RWPE2 (cell line): ENCODE measurements at regions not wholly inside any gene's neighbourhood (a gene's known extent, or its start where the extent isn't known, plus 50 kb on each side); places are given as distances from the start of the nearest gene placed in this dataset.

Experiments
- ATAC-seq: fragments of 200-7000 bp; cut with Tn5 transposase; 3 replicates; pipeline ENCODE4 v1.9.1; 2021; ENCODE audit warnings: low read depth
- DNase-seq: peaks from one replicate; pipeline ENCODE4 v3.0.0-alpha.2; 2020; ENCODE audit warnings: low spot score
- H3K27ac ChIP-seq: fragments of 450-650 bp; 2 replicates; pipeline ENCODE4 v1.5.1; 2017; ENCODE audit warnings: mild to moderate bottlenecking; ENCODE audit not compliant: poor library complexity, severe bottlenecking
- H3K27me3 ChIP-seq: fragments of 250-450 bp; sonication (Bioruptor Pico); 2 replicates; pipeline ENCODE4 v1.5.1; 2021; ENCODE audit warnings: mild to moderate bottlenecking, moderate library complexity; ENCODE audit not compliant: insufficient read depth, poor library complexity, severe bottlenecking
- H3K36me3 ChIP-seq: fragments of 250-450 bp; sonication (Bioruptor Pico); 2 replicates; pipeline ENCODE4 v1.5.1; 2020; ENCODE audit warnings: low read depth, mild to moderate bottlenecking, moderate library complexity
- H3K4me1 ChIP-seq: fragments of 250-450 bp; sonication (Bioruptor Pico); 2 replicates; pipeline ENCODE4 v1.5.1; 2021; ENCODE audit warnings: mild to moderate bottlenecking, moderate library complexity; ENCODE audit not compliant: insufficient read depth, poor library complexity, severe bottlenecking
- H3K4me3 ChIP-seq: fragments of 250-450 bp; sonication (Bioruptor Pico); 2 replicates; pipeline ENCODE4 v1.5.1; 2021; ENCODE audit warnings: mild to moderate bottlenecking, moderate library complexity; ENCODE audit not compliant: severe bottlenecking
- H3K9me3 ChIP-seq: fragments of 250-450 bp; sonication (Bioruptor Pico); 2 replicates; pipeline ENCODE4 v1.5.1; 2021; ENCODE audit warnings: mild to moderate bottlenecking, moderate library complexity; ENCODE audit not compliant: severe bottlenecking
- TF ChIP-seq, protein P1 (sequence below): fragments of 450-650 bp; IDR thresholded peaks from one replicate; pipeline ENCODE4 v1.5.1; 2017; ENCODE audit warnings: mild to moderate bottlenecking, moderate library complexity; ENCODE audit not compliant: poor library complexity, severe bottlenecking

- Histone ChIP-seq H3K36me3 (no peaks in the 10 kb centered on the region), H3K4me1 (peaks cover 16% of the 10 kb centered on the region), H3K27ac (no peak overlapping the region), H3K27me3 (no peaks in the 10 kb centered on the region), H3K4me3 (no peak overlapping the region), H3K9me3 (no peaks in the 10 kb centered on the region)
- TF ChIP-seq, protein P1, sequence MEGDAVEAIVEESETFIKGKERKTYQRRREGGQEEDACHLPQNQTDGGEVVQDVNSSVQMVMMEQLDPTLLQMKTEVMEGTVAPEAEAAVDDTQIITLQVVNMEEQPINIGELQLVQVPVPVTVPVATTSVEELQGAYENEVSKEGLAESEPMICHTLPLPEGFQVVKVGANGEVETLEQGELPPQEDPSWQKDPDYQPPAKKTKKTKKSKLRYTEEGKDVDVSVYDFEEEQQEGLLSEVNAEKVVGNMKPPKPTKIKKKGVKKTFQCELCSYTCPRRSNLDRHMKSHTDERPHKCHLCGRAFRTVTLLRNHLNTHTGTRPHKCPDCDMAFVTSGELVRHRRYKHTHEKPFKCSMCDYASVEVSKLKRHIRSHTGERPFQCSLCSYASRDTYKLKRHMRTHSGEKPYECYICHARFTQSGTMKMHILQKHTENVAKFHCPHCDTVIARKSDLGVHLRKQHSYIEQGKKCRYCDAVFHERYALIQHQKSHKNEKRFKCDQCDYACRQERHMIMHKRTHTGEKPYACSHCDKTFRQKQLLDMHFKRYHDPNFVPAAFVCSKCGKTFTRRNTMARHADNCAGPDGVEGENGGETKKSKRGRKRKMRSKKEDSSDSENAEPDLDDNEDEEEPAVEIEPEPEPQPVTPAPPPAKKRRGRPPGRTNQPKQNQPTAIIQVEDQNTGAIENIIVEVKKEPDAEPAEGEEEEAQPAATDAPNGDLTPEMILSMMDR = no peak
- no peak for ATAC-seq
- no peak for DNase-seq
These were observed 104.8 kb downstream of the GLUL start for GRCh38 chr1:182286761-182287160.

DNA sequence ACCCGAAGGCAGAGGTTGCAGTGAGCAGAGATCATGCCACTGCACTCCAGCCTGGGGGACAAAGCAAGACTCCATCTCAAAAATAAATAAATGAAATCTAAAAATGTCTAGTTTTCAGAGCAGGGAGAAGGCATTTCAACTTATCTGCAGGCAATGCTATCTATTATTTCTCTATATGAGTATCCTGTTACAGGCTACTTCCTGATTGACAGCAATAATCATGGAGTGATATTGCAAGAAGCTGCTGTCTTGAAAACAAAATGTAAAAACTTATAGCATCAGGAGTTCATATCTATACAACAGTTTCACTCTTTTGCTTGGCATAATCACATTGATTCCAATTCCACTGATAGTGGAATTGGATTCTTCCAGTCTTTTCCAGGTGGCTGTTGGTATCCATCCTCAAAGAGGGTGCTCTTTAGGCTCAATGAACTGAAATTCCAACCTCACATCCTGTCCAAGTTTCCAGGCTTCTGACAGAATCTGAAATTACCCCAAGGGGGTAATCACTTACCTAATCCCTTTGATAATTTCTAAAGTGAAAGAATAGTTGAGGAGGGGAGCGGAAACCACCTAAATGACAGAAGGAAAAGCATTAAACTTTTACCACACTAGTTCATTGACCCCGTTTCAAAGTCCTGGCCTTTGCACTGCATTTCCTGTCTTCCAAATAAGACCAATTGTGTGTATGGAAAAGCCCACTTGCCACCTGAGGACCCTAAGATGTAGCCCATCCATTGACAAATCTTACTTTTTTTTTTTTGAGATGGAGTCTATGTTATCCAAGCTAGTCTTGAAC, 107.6 kb downstream of the GLUL start:
- ATAC-seq (no peak), DNase-seq (no peak)
- no peak overlapping the region for H3K27ac ChIP-seq
- H3K9me3 ChIP-seq = no peaks in the 10 kb centered on the region
- H3K36me3 ChIP-seq = no peaks in the 10 kb centered on the region
- no peak overlapping the region for H3K4me3 ChIP-seq
- TF ChIP-seq, protein P1 = no peak
- H3K27me3 ChIP-seq = no peaks in the 10 kb centered on the region
- H3K4me1 ChIP-seq = no peaks in the 10 kb centered on the region

- Histone ChIP-seq H3K9me3 (no peaks in the 10 kb centered on the region), H3K4me1 (no peaks in the 10 kb centered on the region), H3K36me3 (no peaks in the 10 kb centered on the region), H3K27ac (no peak overlapping the region), H3K4me3 (no peak overlapping the region), H3K27me3 (no peaks in the 10 kb centered on the region)
- TF ChIP-seq, protein P1 = no peak
- DNase-seq (no peak), ATAC-seq (no peak)
These were observed 110.0 kb downstream of the GLUL start for GRCh38 chr1:182281541-182281940.

GRCh38 chr1:182280504-182280900, 111.1 kb downstream of the GLUL start:
- H3K27ac ChIP-seq = no peak overlapping the region
- no peaks in the 10 kb centered on the region for H3K9me3 ChIP-seq

More at GRCh38 chr1:182280504-182280900, 111.1 kb downstream of the GLUL start:
- no peaks in the 10 kb centered on the region for H3K36me3 ChIP-seq
- DNase-seq = no peak
- ATAC-seq = no peak
- H3K4me3 ChIP-seq = no peak overlapping the region
- TF ChIP-seq, protein P1 = no peak
- H3K27me3 ChIP-seq = no peaks in the 10 kb centered on the region
- no peaks in the 10 kb centered on the region for H3K4me1 ChIP-seq
